ENCODE measurements at regions not wholly inside any gene's neighbourhood (a gene's known extent, or its start where the extent isn't known, plus 50 kb on each side); places are given as distances from the start of the nearest gene placed in this dataset.

- FAIRE-seq (no peak), DNase-seq (ENCODE audit: low read depth in 1 of 2, low spot score in 2 of 2) (no peak)
Observed at GRCh38 chr3:124313621-124314020, 321.7 kb upstream of the ROPN1 start.

More at GRCh38 chr3:124313621-124314020, 321.7 kb upstream of the ROPN1 start:
- Histone ChIP-seq H3K79me2 (ENCODE audit: control insufficient read depth in 1 of 2, insufficient read depth in 2 of 2, low read length in 2 of 2) (no peaks in the 10 kb centered on the region), H3K27ac (ENCODE audit: low read depth, low read length) (no peak overlapping the region), H3K4ac (replicated peaks; ENCODE audit: insufficient read length, low read depth, low read length) (no peak overlapping the region), H3K4me3 (ENCODE audit: extremely low read depth in 1 of 4, insufficient read depth in 2 of 4, low read depth in 3 of 4, low read length in 4 of 4) (no peak overlapping the region), H3K4me1 (replicated peaks in 1 of 4; ENCODE audit: control insufficient read depth in 3 of 4, insufficient read depth in 4 of 4, low read length in 3 of 4) (no peaks in the 10 kb centered on the region), H2BK12ac (ENCODE audit: low read depth, low read length) (no peak overlapping the region), H2AFZ (ENCODE audit: low read length) (no peak overlapping the region), H3K23ac (ENCODE audit: insufficient read length) (no peak overlapping the region), H2BK15ac (ENCODE audit: low read length) (no peak overlapping the region), H3K9me3 (ENCODE audit: insufficient read depth in 2 of 2, low read depth in 1 of 2, low read length in 1 of 2) (no peaks in the 10 kb centered on the region), H4K8ac (ENCODE audit: extremely low read depth, insufficient read depth, low read length) (no peak overlapping the region), H3K18ac (ENCODE audit: extremely low read depth, low read length) (no peak overlapping the region), H3K56ac (replicated peaks; ENCODE audit: insufficient read length, low read depth, low read length) (no peak overlapping the region), H3K14ac (ENCODE audit: insufficient read length) (no peak overlapping the region), H3K79me1 (ENCODE audit: low read depth, low read length) (no peaks in the 10 kb centered on the region), H4K91ac (replicated peaks; ENCODE audit: insufficient read length, low read length) (no peak overlapping the region), H2AK5ac (ENCODE audit: low read depth, low read length) (no peak overlapping the region), H2BK5ac (ENCODE audit: low read depth, low read length) (no peak overlapping the region), H2BK20ac (ENCODE audit: low read length) (no peak overlapping the region), H3K23me2 (ENCODE audit: low read depth, low read length) (no peaks in the 10 kb centered on the region), H2BK120ac (replicated peaks; ENCODE audit: low read depth, low read length) (no peak overlapping the region), H4K5ac (ENCODE audit: insufficient read length, low read depth, low read length) (no peak overlapping the region), H3K4me2 (ENCODE audit: insufficient read depth in 1 of 2, low read depth in 2 of 2, low read length in 2 of 2) (no peak overlapping the region), H3K36me3 (ENCODE audit: control insufficient read depth in 2 of 4, insufficient read depth in 4 of 4, low read length in 3 of 4) (no peaks in the 10 kb centered on the region), H3K9ac (replicated peaks in 1 of 4; ENCODE audit: extremely low read depth in 1 of 4, low read depth in 3 of 4, low read length in 3 of 4) (no peak overlapping the region), H4K20me1 (replicated peaks in 1 of 2; ENCODE audit: control insufficient read depth in 1 of 2, insufficient read depth in 2 of 2, low read length in 2 of 2) (no peaks in the 10 kb centered on the region), H3K27me3 (replicated peaks in 1 of 4; ENCODE audit: control insufficient read depth in 3 of 4, extremely low read depth in 1 of 4, insufficient read depth in 3 of 4, low read length in 3 of 4) (no peaks in the 10 kb centered on the region)
- TF ChIP-seq YY1 (IDR thresholded peaks at IDR 0.05; ENCODE audit: low read depth, low read length) (no peak), NANOG (IDR thresholded peaks at IDR 0.05; ENCODE audit: insufficient read depth, low read depth, low read length, poor library complexity, severe bottlenecking) (no peak), EGR1 (IDR thresholded peaks at IDR 0.05; ENCODE audit: borderline replicate concordance, low read depth, low read length) (no peak), SP4 (IDR thresholded peaks at IDR 0.05; ENCODE audit: low read length) (no peak), RNF2 (IDR thresholded peaks at IDR 0.05; ENCODE audit: borderline replicate concordance, low read depth, low read length, missing control alignments, poor library complexity, severe bottlenecking) (no peak), KDM5A (IDR thresholded peaks at IDR 0.05; ENCODE audit: low read length) (no peak), TEAD4 (IDR thresholded peaks at IDR 0.05; ENCODE audit: low read depth, low read length) (no peak), SUZ12 (IDR thresholded peaks at IDR 0.05; ENCODE audit: low read length) (no peak), SIX5 (IDR thresholded peaks at IDR 0.05; ENCODE audit: low read depth, low read length) (no peak), RBBP5 (IDR thresholded peaks at IDR 0.05; ENCODE audit: borderline replicate concordance, low read depth, low read length) (no peak), MAFK (IDR thresholded peaks at IDR 0.05; ENCODE audit: low read depth, low read length) (no peak)
- TF ChIP-seq, protein P1, sequence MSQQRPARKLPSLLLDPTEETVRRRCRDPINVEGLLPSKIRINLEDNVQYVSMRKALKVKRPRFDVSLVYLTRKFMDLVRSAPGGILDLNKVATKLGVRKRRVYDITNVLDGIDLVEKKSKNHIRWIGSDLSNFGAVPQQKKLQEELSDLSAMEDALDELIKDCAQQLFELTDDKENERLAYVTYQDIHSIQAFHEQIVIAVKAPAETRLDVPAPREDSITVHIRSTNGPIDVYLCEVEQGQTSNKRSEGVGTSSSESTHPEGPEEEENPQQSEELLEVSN (IDR thresholded peaks at IDR 0.05) = no peak
- WGBS, 2 experiments (ENCODE audit: extremely low coverage in 1 of 2, insufficient coverage in 1 of 2, insufficient read length in 1 of 2, insufficient replicate concordance in 2 of 2, low coverage in 1 of 2, low lambda C conversion rate in 2 of 2, missing lambda C conversion rate in 1 of 2) = 87% methylated on average over 3 of the region's 3 CpGs; no CpG with 5 or more reads in 1 of the 2 experiments
- ChIA-PET POLR2A (ENCODE audit: partially characterized antibody) (no interaction called here), CTCF (ENCODE audit: partially characterized antibody) (interaction anchor here (0.7 to 1.5 kb wide), 2 partner anchors 14 to 154 kb away, joined by 3 read pairs; no protein-coding TSS in a partner anchor)
